ENCODE measurements at regions not wholly inside any gene's neighbourhood (a gene's known extent, or its start where the extent isn't known, plus 50 kb on each side); places are given as distances from the start of the nearest gene placed in this dataset.

DNA sequence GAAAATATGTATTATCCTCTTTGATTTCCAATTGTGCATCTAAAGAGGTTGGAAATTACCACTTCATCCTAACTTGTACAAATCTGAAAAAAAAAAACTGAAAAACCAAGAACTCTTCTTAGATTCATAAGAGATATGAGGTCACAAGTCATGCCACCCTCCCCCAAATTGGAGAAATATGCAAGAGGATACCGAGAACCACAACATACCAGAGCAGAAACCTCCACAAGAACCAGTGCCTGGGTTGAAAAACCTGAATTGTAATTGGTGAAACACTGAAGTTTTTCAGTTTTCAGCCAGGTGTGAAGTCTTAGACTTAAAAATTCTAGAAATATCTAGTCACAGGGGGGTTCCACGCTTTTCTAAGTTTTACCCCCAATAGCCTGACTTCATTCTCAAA, 1029.5 kb upstream of the LRRTM1 start:
- TF ChIP-seq, protein P1, sequence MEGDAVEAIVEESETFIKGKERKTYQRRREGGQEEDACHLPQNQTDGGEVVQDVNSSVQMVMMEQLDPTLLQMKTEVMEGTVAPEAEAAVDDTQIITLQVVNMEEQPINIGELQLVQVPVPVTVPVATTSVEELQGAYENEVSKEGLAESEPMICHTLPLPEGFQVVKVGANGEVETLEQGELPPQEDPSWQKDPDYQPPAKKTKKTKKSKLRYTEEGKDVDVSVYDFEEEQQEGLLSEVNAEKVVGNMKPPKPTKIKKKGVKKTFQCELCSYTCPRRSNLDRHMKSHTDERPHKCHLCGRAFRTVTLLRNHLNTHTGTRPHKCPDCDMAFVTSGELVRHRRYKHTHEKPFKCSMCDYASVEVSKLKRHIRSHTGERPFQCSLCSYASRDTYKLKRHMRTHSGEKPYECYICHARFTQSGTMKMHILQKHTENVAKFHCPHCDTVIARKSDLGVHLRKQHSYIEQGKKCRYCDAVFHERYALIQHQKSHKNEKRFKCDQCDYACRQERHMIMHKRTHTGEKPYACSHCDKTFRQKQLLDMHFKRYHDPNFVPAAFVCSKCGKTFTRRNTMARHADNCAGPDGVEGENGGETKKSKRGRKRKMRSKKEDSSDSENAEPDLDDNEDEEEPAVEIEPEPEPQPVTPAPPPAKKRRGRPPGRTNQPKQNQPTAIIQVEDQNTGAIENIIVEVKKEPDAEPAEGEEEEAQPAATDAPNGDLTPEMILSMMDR (conservative IDR thresholded peaks at IDR 0.05 in 1 of 2, IDR thresholded peaks at IDR 0.05 in 1 of 2; ENCODE audit: low read depth in 1 of 2, low read length in 2 of 2) = no peak
- no peak for TF ChIP-seq EZH2 (IDR thresholded peaks at IDR 0.05; ENCODE audit: low read length, missing control alignments)

Measured in fibroblast of lung (primary cell).